Inferior parietal cortex (tissue), 1 donor: ENCODE measurements at regions not wholly inside any gene's neighbourhood (a gene's known extent, or its start where the extent isn't known, plus 50 kb on each side); places are given as distances from the start of the nearest gene placed in this dataset.
"Not testable (repeated sequence)": the region's sequence is repeated elsewhere in the genome, so short reads cannot be mapped to it uniquely, and the experiment has no call there.

ENCODE experiments used
- DNase-seq: peaks from one replicate; pipeline ENCODE4 v3.0.0-alpha.2; 2016; ENCODE audit errors: extremely low spot score

GRCh38 chr19:20292520-20292919, 125.5 kb downstream of the ZNF486 start:
- not testable (repeated sequence) for DNase-seq

GRCh38 chr19:20289186-20289585, 122.2 kb downstream of the ZNF486 start:
- DNase-seq, result no peak

- DNase-seq, result peak; percentile 35
These were observed 120.1 kb downstream of the ZNF486 start for GRCh38 chr19:20287070-20287469.

- not testable (repeated sequence) for DNase-seq
These were observed 118.9 kb downstream of the ZNF486 start for GRCh38 chr19:20285876-20286275.

- DNase-seq, result peak; percentile 70
These were observed 112.5 kb downstream of the ZNF486 start for GRCh38 chr19:20279516-20279915.

GRCh38 chr19:20278342-20278741, 111.3 kb downstream of the ZNF486 start:
- no peak for DNase-seq

GRCh38 chr19:20276732-20277082, 109.7 kb downstream of the ZNF486 start:
- not testable (repeated sequence) for DNase-seq

- DNase-seq, result no peak
These were observed 109.2 kb downstream of the ZNF486 start for GRCh38 chr19:20276011-20276731.

GRCh38 chr19:20273951-20274570, 107.0 kb downstream of the ZNF486 start:
- DNase-seq, result no peak

GRCh38 chr19:20273376-20273775, 106.4 kb downstream of the ZNF486 start:
- DNase-seq, result no peak

GRCh38 chr19:20272627-20273010, 105.6 kb downstream of the ZNF486 start:
- DNase-seq, result not testable (repeated sequence)

GRCh38 chr19:20271927-20272626, 105.1 kb downstream of the ZNF486 start:
- DNase-seq, result not testable (repeated sequence)

GRCh38 chr19:20271215-20271926, 104.4 kb downstream of the ZNF486 start:
- no peak for DNase-seq

- no peak for DNase-seq
These were observed 102.4 kb downstream of the ZNF486 start for GRCh38 chr19:20269461-20269860.

GRCh38 chr19:20261513-20261912, 94.5 kb downstream of the ZNF486 start:
- DNase-seq, result not testable (repeated sequence)

- not testable (repeated sequence) for DNase-seq
These were observed 93.7 kb downstream of the ZNF486 start for GRCh38 chr19:20260738-20261137.

- no peak for DNase-seq
These were observed 92.6 kb downstream of the ZNF486 start for GRCh38 chr19:20259615-20260014.

GRCh38 chr19:20256606-20257005, 89.6 kb downstream of the ZNF486 start:
- no peak for DNase-seq

- no peak for DNase-seq
These were observed 87.1 kb downstream of the ZNF486 start for GRCh38 chr19:20254121-20254520.

- no peak for DNase-seq
These were observed 85.6 kb downstream of the ZNF486 start for GRCh38 chr19:20252613-20253012.

GRCh38 chr19:20250627-20251026, 83.6 kb downstream of the ZNF486 start:
- no peak for DNase-seq

GRCh38 chr19:20250121-20250520, 83.1 kb downstream of the ZNF486 start:
- DNase-seq, result no peak
